ENCODE measurements at regions not wholly inside any gene's neighbourhood (a gene's known extent, or its start where the extent isn't known, plus 50 kb on each side); places are given as distances from the start of the nearest gene placed in this dataset.

- in situ Hi-C loops (cut with MboI; ENCODE audit: low sequenced_read_pairs) (no loop called here), dilution Hi-C loops (cut with HindIII; ENCODE audit: low sequenced_read_pairs, unreplicated experiment) (no loop called here), intact Hi-C loops (cut with micrococcal nuclease) (no loop called here)
- H3K27me3 ChIP-seq (ENCODE audit: control insufficient read depth, insufficient read depth, low read length), result no peaks in the 10 kb centered on the region
- H3K23ac ChIP-seq (ENCODE audit: low read depth, low read length), result no peak overlapping the region
- TF ChIP-seq CTCF (conservative IDR thresholded peaks at IDR 0.05; ENCODE audit: low read depth, low read length), result no peak
- TF ChIP-seq POLR2A (IDR thresholded peaks at IDR 0.05; ENCODE audit: low read depth, low read length), result no peak
- TF ChIP-seq ELK1 (IDR thresholded peaks at IDR 0.05; ENCODE audit: borderline replicate concordance, low read depth, low read length), result no peak
- no peak overlapping the region for H3K9ac ChIP-seq (ENCODE audit: low read depth, low read length)
- no peak overlapping the region for H3K27ac ChIP-seq (ENCODE audit: insufficient read depth, low read length)
- H3K4me2 ChIP-seq (ENCODE audit: low read depth, low read length), result no peak overlapping the region
- H3K4ac ChIP-seq (ENCODE audit: low read depth, low read length), result no peak overlapping the region
- no peak overlapping the region for H4K91ac ChIP-seq (ENCODE audit: insufficient read depth, low read depth, low read length)
- ChIA-PET POLR2A (ENCODE audit: unreplicated experiment) (no interaction called here), CTCF (no interaction called here)
- no peaks in the 10 kb centered on the region for H3K9me1 ChIP-seq (ENCODE audit: insufficient read depth, low read length)
- H3K4me3 ChIP-seq (ENCODE audit: insufficient read depth, low read depth, low read length), result no peak overlapping the region
- H2BK120ac ChIP-seq (ENCODE audit: low read depth, low read length), result no peak overlapping the region
- H2BK20ac ChIP-seq (ENCODE audit: low read depth, low read length), result no peak overlapping the region
- DNase-seq (no peak), ATAC-seq (ENCODE audit: low read depth) (no peak)
- H3K9me3 ChIP-seq (ENCODE audit: control insufficient read depth, insufficient read depth, low read length), result no peaks in the 10 kb centered on the region
- BruUV-seq (replicated peaks), result no TSS peak
- no peaks in the 10 kb centered on the region for H4K20me1 ChIP-seq (ENCODE audit: insufficient read depth, low read length)
- no peak overlapping the region for H2BK15ac ChIP-seq (ENCODE audit: low read depth, low read length)
- no peak overlapping the region for H4K8ac ChIP-seq (ENCODE audit: low read depth in 2 of 2, low read length in 2 of 2)
- no peak overlapping the region for H4K5ac ChIP-seq (ENCODE audit: low read depth, low read length)
- no peaks in the 10 kb centered on the region for H3K36me3 ChIP-seq (ENCODE audit: control insufficient read depth, insufficient read depth, low read length)
- no peak overlapping the region for H3K18ac ChIP-seq (ENCODE audit: low read depth, low read length)
- no peak overlapping the region for H2BK5ac ChIP-seq (ENCODE audit: low read depth, low read length, poor library complexity, severe bottlenecking)
- H2AK5ac ChIP-seq (ENCODE audit: low read depth, low read length), result no peak overlapping the region
- no peak overlapping the region for H3K14ac ChIP-seq (replicated peaks; ENCODE audit: low read depth, low read length)
- H3K4me1 ChIP-seq (ENCODE audit: control insufficient read depth, insufficient read depth, low read length), result no peaks in the 10 kb centered on the region
- H2AFZ ChIP-seq (replicated peaks; ENCODE audit: low read length, poor library complexity), result no peak overlapping the region
- no peak overlapping the region for H2AK9ac ChIP-seq (replicated peaks; ENCODE audit: low read depth, low read length, poor library complexity)
- H3K56ac ChIP-seq (ENCODE audit: extremely low read depth, insufficient read depth, low read length), result no peak overlapping the region
- H3K79me1 ChIP-seq (ENCODE audit: low read depth in 1 of 2, low read length in 2 of 2), result no peaks in the 10 kb centered on the region
These were observed 105.4 kb upstream of the SLC7A11 start for GRCh38 chr4:138347561-138347960.
